GM18511 (cell line): ENCODE measurements at regions not wholly inside any gene's neighbourhood (a gene's known extent, or its start where the extent isn't known, plus 50 kb on each side); places are given as distances from the start of the nearest gene placed in this dataset.

Source experiments
- ATAC-seq: cut with Tn5 transposase; IDR thresholded peaks from one replicate; pipeline ENCODE4 v1.9.1; 2021; ENCODE audit warnings: mild to moderate bottlenecking, moderate library complexity; ENCODE audit not compliant: unreplicated experiment

DNA sequence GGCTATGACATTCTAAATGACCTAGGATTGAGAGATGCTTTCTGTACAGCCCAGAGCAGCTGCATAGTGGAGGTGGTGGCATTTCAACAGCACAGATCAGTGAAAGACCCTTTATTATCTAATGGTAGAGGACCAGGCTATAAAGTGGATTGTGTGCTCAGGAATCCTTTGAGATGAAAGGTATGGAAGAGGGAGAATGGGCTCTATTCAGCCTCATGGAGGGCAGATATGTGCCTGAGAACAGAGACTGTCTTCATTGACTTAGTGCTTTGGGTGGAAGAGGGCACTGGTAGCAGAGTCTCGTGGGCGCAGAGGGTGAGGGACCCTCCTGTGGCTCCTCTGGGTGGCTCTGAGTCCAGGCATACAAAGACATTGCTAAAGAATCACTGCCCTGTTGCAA, 130.0 kb upstream of the SLC24A5 start:
- ATAC-seq: no peak

- ATAC-seq: no peak
These were observed 129.4 kb upstream of the SLC24A5 start for GRCh38 chr15:47991357-47991756.

DNA sequence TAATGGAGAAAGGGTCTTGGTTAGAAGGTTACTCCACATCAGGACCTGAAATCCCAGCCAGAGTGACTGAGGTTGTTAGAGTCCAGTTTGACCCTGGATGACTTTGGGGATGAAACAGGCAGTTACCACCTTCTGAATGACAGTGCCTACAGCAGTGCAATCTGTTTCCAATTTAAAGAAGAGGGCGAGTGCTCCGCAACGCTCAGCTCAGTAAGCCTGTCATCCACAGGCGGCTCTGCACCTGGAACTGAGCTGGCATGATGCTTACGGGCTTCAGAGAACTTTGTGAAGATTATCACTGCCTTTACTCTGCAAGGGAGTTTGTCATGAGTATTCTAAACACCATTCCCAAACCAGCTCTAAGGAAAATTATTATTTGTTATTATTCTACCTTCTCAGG, 127.7 kb upstream of the SLC24A5 start:
- ATAC-seq: no peak

DNA sequence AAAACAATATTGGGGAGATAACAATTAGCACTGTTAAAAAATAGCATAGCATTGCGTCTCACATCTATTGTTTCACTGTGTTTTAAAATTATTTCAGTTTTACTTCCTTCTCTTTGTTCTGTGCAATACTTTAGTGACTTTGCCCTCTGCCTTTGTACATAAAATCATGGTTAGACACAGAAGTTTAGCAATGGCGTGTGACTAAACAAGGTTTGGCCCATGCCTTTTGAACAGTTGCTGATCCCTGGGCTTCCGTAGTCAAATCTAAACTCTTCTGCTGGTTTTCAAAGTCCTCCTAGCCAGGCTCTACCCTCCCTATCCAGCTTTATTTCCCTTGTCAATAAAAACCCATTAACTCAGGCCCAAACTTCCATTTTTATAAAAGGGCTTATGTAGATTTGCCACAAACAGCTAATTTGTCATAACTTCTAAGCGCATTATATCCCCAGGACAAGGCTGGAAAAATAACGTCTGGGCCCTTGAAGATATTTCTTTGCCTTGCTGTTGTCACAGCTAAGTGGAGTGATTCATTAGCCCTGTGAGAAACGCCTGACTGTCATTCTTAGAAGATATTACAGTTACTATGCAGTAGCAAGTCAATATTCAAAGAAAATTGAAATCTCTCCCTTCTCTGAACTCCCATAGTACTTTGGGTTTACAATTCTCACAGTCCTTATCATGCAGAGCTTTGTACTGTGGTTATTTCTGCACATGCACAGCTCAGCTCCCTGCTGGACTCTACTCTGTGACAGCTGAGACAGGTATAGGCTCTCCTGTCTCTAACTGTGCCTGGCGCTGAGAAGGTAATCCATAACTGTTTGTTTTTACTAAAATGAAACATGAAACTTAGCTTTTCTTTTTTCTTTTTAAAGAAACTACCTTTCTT, 123.4 kb upstream of the SLC24A5 start:
- ATAC-seq: no peak

GRCh38 chr15:47998619-47999019, 122.2 kb upstream of the SLC24A5 start:
- ATAC-seq: no peak

GRCh38 chr15:48001393-48002039, 119.3 kb upstream of the SLC24A5 start:
- ATAC-seq: peak; percentile 92

GRCh38 chr15:48002767-48003166, 118.0 kb upstream of the SLC24A5 start:
- ATAC-seq: no peak

DNA sequence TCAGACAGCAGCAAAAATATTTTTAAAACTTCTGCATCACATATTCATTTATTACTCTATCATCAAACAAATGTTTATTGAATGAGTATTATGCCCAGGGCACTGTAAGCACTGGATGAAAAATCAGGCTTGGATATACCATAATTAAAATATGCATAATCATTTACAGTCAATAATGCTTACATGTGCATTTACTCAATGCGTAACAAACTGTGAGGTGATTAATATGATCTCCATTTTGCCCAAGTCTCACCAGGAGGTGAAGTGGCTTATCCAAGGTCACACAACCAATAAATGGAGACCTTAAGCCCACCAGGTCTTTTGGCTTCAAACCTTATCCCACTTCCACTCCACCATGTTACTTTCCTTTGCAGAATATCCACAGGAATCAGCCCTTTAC, 117.3 kb upstream of the SLC24A5 start:
- ATAC-seq: no peak

DNA sequence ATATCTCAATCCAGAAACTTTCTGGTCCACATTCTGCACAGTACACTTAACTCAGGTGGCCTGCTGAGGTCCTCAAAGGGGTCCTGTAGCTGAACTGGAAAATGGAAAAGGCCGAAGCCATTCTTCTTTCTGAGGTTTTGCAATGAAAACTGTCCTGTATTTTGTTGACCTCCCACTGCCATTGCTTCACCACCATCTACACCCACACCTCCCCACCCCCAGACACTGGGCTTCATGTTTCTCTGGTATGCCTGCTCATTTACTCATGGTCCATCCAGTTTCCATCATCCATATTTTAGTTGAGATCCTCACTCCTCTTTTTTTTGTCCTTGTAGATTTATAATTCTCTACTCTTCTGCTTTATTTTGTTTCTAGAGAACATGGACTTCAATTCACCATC, 115.7 kb upstream of the SLC24A5 start:
- ATAC-seq: no peak

DNA sequence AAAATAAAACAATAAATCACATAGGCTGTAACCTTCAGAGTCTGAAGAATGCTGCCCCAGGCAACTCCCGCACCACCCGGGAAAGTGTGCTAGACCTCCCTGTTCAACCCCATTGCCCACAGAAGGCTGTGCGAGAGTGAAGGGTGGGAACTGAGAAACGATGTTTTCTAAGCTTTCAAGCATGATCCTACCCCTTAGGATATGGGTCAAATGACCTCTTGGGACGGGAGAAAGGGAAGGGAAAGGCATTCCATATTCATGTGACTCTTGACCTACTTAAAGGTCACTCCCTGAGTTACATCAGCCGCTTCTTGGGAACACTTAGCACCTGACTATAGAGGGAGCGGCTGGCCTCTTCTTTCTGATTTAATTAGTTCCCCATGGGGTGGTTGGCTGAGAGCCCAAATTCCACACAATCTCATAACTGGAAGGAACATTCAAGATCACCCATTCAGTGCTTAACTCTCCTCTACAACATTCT, 114.7 kb upstream of the SLC24A5 start:
- ATAC-seq: no peak

DNA sequence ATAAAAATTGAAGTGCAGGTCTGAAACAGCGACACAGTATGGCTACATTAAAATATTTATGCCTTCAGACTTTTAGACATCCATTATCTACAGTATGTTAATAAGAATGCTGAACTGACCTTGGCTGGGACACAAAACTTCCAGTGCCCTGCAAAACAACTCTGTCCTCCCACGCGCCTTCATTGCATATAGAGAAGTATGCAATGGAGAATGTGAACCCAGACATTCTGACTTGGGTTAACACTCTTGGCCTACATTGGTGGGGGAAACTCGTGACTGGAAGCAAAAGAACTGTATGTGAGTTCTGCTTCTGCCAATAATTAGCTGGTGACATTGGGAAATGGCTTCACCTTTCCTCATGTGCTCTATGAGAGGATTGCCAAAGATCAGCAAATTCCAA, 110.5 kb upstream of the SLC24A5 start:
- ATAC-seq: no peak

DNA sequence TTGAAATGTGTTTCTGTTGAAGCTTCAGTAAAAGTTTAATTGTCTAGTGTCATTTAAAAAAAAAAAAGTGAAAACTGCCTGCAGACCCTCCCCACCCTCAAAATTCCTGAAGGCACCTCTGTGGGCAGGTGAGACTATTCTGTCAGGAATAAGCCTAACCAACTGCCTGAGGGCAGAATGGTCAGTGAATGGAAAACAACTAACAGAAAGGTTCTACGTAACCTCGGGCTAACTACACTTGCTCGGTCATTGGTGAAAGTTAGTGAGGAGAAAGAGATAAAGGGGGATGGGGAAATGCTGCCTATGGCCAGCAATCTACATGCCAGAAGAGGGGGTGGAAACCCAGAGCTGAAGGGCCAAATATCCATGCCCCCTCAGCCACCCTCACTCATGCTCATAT, 108.6 kb upstream of the SLC24A5 start:
- no peak for ATAC-seq

- ATAC-seq: no peak
These were observed 103.9 kb upstream of the SLC24A5 start for GRCh38 chr15:48016865-48017264.

- no peak for ATAC-seq
These were observed 103.0 kb upstream of the SLC24A5 start for GRCh38 chr15:48017747-48018146.

DNA sequence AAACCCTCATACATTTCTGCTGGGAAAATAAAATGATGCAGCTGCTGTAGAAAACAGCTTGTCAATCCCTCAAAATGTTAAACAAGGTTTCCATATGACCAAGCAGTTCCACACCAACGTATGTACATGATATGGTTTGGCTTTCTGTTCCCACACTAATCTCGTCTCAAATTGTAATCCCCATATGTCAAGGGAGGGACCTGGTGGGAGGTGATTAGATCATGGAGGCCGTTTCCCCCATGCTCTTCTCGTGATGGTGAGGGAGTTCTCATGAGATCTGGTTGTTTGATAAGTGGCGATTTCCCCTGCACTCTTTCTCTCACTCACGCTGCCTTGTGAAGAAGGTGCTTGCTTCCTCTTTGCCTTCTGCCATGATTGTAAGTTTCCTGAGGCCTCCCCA, 100.6 kb upstream of the SLC24A5 start:
- ATAC-seq: no peak

- ATAC-seq: no peak
These were observed 99.3 kb upstream of the SLC24A5 start for GRCh38 chr15:48021336-48022086.

DNA sequence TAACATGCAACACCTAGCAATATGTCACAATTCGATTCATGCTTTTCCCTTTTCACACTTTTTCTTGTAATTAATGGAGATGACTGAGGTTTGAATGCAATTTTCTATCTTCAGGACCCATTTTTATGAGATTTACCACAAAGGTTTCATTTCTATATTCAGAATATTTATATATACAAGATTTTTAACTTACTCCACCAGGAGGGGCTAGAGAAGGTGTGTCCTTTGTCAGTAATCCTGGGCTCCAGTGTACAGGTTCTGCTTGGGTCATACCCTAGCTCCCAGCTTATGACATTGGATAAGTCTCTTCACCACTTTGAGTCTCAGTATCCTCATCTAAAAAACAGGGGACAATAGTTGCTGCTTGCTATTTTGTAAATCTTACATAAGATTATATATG, 95.7 kb upstream of the SLC24A5 start:
- no peak for ATAC-seq

- no peak for ATAC-seq
These were observed 92.1 kb upstream of the SLC24A5 start for GRCh38 chr15:48028712-48029111.

GRCh38 chr15:48029642-48030041, 91.1 kb upstream of the SLC24A5 start:
- ATAC-seq: no peak

GRCh38 chr15:48031466-48031865, 89.3 kb upstream of the SLC24A5 start:
- ATAC-seq: no peak

GRCh38 chr15:48031973-48032372, 88.8 kb upstream of the SLC24A5 start:
- no peak for ATAC-seq

- no peak for ATAC-seq
These were observed 87.9 kb upstream of the SLC24A5 start for GRCh38 chr15:48032911-48033310.
